ENCODE measurements at regions not wholly inside any gene's neighbourhood (a gene's known extent, or its start where the extent isn't known, plus 50 kb on each side); places are given as distances from the start of the nearest gene placed in this dataset.

GRCh38 chr2:217709478-217710210 lies 293.2 kb downstream of the TNS1 start:
- Histone ChIP-seq H3K9me2 (ENCODE audit: insufficient read depth, low read length) (no peaks in the 10 kb centered on the region), H2AFZ (ENCODE audit: low read length) (no peak overlapping the region), H3K9me3 (ENCODE audit: low read length) (no peaks in the 10 kb centered on the region), H3K4me1 (ENCODE audit: insufficient read depth, low read length, poor library complexity, severe bottlenecking) (no peaks in the 10 kb centered on the region), H3K4me2 (ENCODE audit: low read length) (no peak overlapping the region), H3K79me2 (ENCODE audit: insufficient read depth, low read depth, low read length) (no peaks in the 10 kb centered on the region), H3K27ac (ENCODE audit: low read depth, low read length, poor library complexity, severe bottlenecking) (no peak overlapping the region), H3K36me3 (ENCODE audit: insufficient read depth, low read length) (no peaks in the 10 kb centered on the region), H3K4me3 (ENCODE audit: low read depth, low read length, poor library complexity, severe bottlenecking) (no peak overlapping the region), H4K20me1 (ENCODE audit: insufficient read depth, low read length) (no peaks in the 10 kb centered on the region)
- CTCF ChIA-PET (ENCODE audit: unreplicated experiment) = no interaction called here
- no TSS peak for BruUV-seq (replicated peaks)
- no peak for DNase-seq (ENCODE audit: low spot score)
- TF ChIP-seq, protein P1, sequence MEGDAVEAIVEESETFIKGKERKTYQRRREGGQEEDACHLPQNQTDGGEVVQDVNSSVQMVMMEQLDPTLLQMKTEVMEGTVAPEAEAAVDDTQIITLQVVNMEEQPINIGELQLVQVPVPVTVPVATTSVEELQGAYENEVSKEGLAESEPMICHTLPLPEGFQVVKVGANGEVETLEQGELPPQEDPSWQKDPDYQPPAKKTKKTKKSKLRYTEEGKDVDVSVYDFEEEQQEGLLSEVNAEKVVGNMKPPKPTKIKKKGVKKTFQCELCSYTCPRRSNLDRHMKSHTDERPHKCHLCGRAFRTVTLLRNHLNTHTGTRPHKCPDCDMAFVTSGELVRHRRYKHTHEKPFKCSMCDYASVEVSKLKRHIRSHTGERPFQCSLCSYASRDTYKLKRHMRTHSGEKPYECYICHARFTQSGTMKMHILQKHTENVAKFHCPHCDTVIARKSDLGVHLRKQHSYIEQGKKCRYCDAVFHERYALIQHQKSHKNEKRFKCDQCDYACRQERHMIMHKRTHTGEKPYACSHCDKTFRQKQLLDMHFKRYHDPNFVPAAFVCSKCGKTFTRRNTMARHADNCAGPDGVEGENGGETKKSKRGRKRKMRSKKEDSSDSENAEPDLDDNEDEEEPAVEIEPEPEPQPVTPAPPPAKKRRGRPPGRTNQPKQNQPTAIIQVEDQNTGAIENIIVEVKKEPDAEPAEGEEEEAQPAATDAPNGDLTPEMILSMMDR (conservative IDR thresholded peaks at IDR 0.05; ENCODE audit: low read length) = no peak
- TF ChIP-seq EZH2phosphoT487 (IDR thresholded peaks at IDR 0.05; ENCODE audit: borderline replicate concordance, low read depth, low read length) = no peak
- intact Hi-C loops (cut with micrococcal nuclease; ENCODE audit: unreplicated experiment) = no loop called here
- POLR2A ChIA-PET = interaction anchor here (0.8 kb wide), 1 partner anchor 114 kb away, joined by 3 read pairs; no protein-coding TSS in a partner anchor

GRCh38 chr2:217707131-217707611 lies 295.6 kb downstream of the TNS1 start:
- TF ChIP-seq, protein P1 (conservative IDR thresholded peaks at IDR 0.05; ENCODE audit: low read length) = no peak
- no peak for TF ChIP-seq EZH2phosphoT487 (IDR thresholded peaks at IDR 0.05; ENCODE audit: borderline replicate concordance, low read depth, low read length)
- Histone ChIP-seq H3K4me1 (ENCODE audit: insufficient read depth, low read length, poor library complexity, severe bottlenecking) (no peaks in the 10 kb centered on the region), H3K79me2 (ENCODE audit: insufficient read depth, low read depth, low read length) (no peaks in the 10 kb centered on the region), H3K4me2 (ENCODE audit: low read length) (no peak overlapping the region), H3K36me3 (ENCODE audit: insufficient read depth, low read length) (no peaks in the 10 kb centered on the region), H3K9me3 (ENCODE audit: low read length) (no peaks in the 10 kb centered on the region), H3K9me2 (ENCODE audit: insufficient read depth, low read length) (no peaks in the 10 kb centered on the region), H2AFZ (ENCODE audit: low read length) (no peak overlapping the region), H3K4me3 (ENCODE audit: low read depth, low read length, poor library complexity, severe bottlenecking) (no peak overlapping the region), H4K20me1 (ENCODE audit: insufficient read depth, low read length) (no peaks in the 10 kb centered on the region), H3K27ac (ENCODE audit: low read depth, low read length, poor library complexity, severe bottlenecking) (no peak overlapping the region)
- no TSS peak for BruUV-seq (replicated peaks)
- ChIA-PET CTCF (ENCODE audit: unreplicated experiment) (no interaction called here), POLR2A (no interaction called here)
- no peak for DNase-seq (ENCODE audit: low spot score)
- intact Hi-C loops (cut with micrococcal nuclease; ENCODE audit: unreplicated experiment) = no loop called here

DNA sequence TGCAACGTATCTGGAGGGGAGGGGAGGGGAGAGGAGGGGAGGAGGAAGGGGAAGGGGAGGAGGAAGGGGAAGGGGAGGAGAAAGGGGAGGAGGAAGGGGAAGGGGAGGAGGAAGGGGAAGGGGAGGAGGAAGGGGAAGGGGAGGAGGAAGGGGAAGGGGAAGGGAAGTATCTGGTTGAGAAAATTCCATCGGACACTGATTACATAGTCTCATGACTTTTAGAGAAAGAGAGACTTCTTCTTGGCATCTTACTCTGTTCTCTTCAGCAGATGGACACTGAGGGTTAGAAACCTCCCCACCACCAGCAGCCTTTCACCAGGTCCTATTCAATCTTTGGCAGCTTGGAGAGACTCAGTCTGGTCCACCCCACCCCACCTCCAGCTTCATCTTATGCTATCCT lies 296.3 kb downstream of the TNS1 start:
- TF ChIP-seq EZH2phosphoT487 (IDR thresholded peaks at IDR 0.05; ENCODE audit: borderline replicate concordance, low read depth, low read length) = no peak
- TF ChIP-seq, protein P1 (conservative IDR thresholded peaks at IDR 0.05; ENCODE audit: low read length) = no peak
- Histone ChIP-seq H3K4me3 (ENCODE audit: low read depth, low read length, poor library complexity, severe bottlenecking) (no peak overlapping the region), H3K36me3 (ENCODE audit: insufficient read depth, low read length) (no peaks in the 10 kb centered on the region), H2AFZ (ENCODE audit: low read length) (no peak overlapping the region), H3K4me1 (ENCODE audit: insufficient read depth, low read length, poor library complexity, severe bottlenecking) (no peaks in the 10 kb centered on the region), H3K4me2 (ENCODE audit: low read length) (no peak overlapping the region), H3K9me2 (ENCODE audit: insufficient read depth, low read length) (no peaks in the 10 kb centered on the region), H3K9me3 (ENCODE audit: low read length) (no peaks in the 10 kb centered on the region), H3K27ac (ENCODE audit: low read depth, low read length, poor library complexity, severe bottlenecking) (no peak overlapping the region), H3K79me2 (ENCODE audit: insufficient read depth, low read depth, low read length) (no peaks in the 10 kb centered on the region), H4K20me1 (ENCODE audit: insufficient read depth, low read length) (no peaks in the 10 kb centered on the region)
- no TSS peak for BruUV-seq (replicated peaks)
- ChIA-PET CTCF (ENCODE audit: unreplicated experiment) (no interaction called here), POLR2A (no interaction called here)
- no peak for DNase-seq (ENCODE audit: low spot score)
- intact Hi-C loops (cut with micrococcal nuclease; ENCODE audit: unreplicated experiment) = no loop called here
